PC-9 (cell line): ENCODE measurements at regions not wholly inside any gene's neighbourhood (a gene's known extent, or its start where the extent isn't known, plus 50 kb on each side); places are given as distances from the start of the nearest gene placed in this dataset.

Experiments
- EZH2 ChIP-seq: fragments of 200-600 bp; sonication (generic); IDR thresholded peaks from 2 replicates; pipeline ENCODE4 v1.8.0; 2017; ENCODE audit warnings: antibody characterized with exemption, low read depth
- TF ChIP-seq, protein P1 (sequence below): fragments of 200-600 bp; sonication (generic); conservative IDR thresholded peaks from 2 replicates; pipeline ENCODE4 v1.6.1; 2017; ENCODE audit warnings: mixed run types, antibody characterized with exemption, mild to moderate bottlenecking, moderate library complexity

DNA sequence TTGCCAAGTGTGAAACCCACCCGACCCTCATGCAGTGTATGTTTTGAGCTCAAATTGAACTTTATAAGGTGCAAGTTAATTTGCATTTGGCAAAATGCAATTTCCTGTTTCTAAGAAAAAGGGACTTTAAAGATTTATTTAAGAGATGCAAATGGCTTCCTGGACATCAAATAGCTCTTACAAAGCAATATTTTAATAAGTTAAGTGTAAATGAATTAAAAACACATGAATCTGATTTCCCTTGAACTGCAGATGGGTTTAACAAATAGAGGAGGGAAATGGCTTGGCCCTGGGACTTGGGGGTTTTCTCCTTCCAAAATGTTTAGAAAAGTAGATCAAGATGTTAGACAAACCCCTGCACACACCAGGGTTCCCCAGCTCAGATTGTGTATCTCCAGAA is 116.0 kb downstream of the EN1 start:
- TF ChIP-seq, protein P1, sequence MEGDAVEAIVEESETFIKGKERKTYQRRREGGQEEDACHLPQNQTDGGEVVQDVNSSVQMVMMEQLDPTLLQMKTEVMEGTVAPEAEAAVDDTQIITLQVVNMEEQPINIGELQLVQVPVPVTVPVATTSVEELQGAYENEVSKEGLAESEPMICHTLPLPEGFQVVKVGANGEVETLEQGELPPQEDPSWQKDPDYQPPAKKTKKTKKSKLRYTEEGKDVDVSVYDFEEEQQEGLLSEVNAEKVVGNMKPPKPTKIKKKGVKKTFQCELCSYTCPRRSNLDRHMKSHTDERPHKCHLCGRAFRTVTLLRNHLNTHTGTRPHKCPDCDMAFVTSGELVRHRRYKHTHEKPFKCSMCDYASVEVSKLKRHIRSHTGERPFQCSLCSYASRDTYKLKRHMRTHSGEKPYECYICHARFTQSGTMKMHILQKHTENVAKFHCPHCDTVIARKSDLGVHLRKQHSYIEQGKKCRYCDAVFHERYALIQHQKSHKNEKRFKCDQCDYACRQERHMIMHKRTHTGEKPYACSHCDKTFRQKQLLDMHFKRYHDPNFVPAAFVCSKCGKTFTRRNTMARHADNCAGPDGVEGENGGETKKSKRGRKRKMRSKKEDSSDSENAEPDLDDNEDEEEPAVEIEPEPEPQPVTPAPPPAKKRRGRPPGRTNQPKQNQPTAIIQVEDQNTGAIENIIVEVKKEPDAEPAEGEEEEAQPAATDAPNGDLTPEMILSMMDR: no peak
- TF ChIP-seq EZH2: no peak
